ELF-1 (cell line): ENCODE measurements at regions not wholly inside any gene's neighbourhood (a gene's known extent, or its start where the extent isn't known, plus 50 kb on each side); places are given as distances from the start of the nearest gene placed in this dataset.

Experiments
- DNase-seq: peaks from one replicate; pipeline ENCODE4 v3.0.0-alpha.2; 2016; ENCODE audit warnings: low read depth, low spot score

DNA sequence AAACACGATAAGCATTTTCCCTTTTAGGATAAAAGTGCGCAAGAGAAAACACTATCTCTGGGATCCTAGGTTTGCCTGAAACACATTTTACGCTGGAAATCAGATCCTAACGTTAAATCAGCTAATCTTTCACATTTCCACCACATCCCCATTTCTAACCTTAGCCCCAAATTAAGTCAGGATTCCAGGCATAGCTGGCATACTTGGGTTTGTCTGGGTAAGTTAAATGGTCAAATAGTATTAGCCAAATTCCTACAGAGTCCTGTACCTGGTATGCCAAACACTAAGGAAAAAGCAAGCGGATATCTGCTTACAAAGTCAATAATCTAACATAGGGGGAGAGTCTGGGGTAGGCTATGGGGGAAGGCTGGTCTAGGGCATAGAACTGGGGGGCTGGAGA is 557.4 kb upstream of the ZFHX3 start:
- peak; percentile 49 for DNase-seq

DNA sequence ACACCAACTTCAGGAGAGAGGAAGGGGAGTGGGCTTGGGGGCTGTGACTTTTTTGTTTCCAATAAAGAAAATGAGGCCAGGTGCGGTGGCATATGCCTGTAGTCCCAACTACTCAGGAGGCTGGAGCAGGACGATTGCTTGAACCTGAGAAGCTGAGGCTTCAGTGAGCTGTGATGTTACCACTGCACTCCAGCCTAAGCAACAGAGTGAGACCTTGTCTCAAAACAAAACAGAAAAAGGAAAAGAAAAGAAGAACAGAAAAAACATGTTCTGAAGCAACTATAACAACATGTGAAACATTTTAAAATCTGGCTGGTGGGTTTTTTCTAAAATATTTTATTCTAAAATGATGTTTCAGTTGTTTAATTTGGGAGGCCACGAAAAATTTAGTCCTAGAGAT is 554.0 kb upstream of the ZFHX3 start:
- no peak for DNase-seq

DNA sequence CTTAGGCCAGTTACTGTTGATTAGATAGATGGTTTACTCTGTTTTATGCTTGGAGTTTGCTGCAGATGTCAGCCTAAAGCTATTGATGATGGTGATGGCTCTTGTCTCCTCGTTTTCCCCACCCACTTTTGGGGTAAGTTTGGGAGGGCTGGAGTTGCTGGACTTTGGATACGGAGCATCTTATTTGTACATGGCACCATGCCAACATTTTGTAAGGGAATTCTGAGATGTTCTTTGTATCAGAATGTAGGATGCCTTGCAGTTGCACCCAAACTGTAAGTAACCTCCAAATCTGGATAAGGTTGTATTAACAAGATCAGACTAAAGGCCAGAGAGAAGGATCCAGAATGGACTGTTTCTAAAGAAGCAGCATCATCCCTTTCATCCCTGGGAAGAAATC is 551.9 kb upstream of the ZFHX3 start:
- no peak for DNase-seq

- no peak for DNase-seq
Observed at GRCh38 chr16:73599351-73599750, 551.4 kb upstream of the ZFHX3 start.

- DNase-seq, result no peak
Observed at GRCh38 chr16:73584157-73584556, 536.2 kb upstream of the ZFHX3 start.

GRCh38 chr16:73572135-73572828 is 524.4 kb upstream of the ZFHX3 start:
- peak; percentile 21 for DNase-seq

- DNase-seq, result no peak
Observed at GRCh38 chr16:73569266-73569980, 521.5 kb upstream of the ZFHX3 start.

GRCh38 chr16:73568769-73569168 is 520.8 kb upstream of the ZFHX3 start:
- no peak for DNase-seq

GRCh38 chr16:73565925-73566324 is 518.0 kb upstream of the ZFHX3 start:
- no peak for DNase-seq

- no peak for DNase-seq
Observed at GRCh38 chr16:73565263-73565662, 517.3 kb upstream of the ZFHX3 start.

GRCh38 chr16:73563709-73564108 is 515.8 kb upstream of the ZFHX3 start:
- DNase-seq, result no peak

GRCh38 chr16:73560497-73560896 is 512.6 kb upstream of the ZFHX3 start:
- no peak for DNase-seq

- DNase-seq, result no peak
Observed at GRCh38 chr16:73558219-73558618, 510.3 kb upstream of the ZFHX3 start.

- DNase-seq, result no peak
Observed at GRCh38 chr16:73553941-73554660, 506.2 kb upstream of the ZFHX3 start.

GRCh38 chr16:73549984-73550631 is 502.2 kb upstream of the ZFHX3 start:
- DNase-seq, result no peak

DNA sequence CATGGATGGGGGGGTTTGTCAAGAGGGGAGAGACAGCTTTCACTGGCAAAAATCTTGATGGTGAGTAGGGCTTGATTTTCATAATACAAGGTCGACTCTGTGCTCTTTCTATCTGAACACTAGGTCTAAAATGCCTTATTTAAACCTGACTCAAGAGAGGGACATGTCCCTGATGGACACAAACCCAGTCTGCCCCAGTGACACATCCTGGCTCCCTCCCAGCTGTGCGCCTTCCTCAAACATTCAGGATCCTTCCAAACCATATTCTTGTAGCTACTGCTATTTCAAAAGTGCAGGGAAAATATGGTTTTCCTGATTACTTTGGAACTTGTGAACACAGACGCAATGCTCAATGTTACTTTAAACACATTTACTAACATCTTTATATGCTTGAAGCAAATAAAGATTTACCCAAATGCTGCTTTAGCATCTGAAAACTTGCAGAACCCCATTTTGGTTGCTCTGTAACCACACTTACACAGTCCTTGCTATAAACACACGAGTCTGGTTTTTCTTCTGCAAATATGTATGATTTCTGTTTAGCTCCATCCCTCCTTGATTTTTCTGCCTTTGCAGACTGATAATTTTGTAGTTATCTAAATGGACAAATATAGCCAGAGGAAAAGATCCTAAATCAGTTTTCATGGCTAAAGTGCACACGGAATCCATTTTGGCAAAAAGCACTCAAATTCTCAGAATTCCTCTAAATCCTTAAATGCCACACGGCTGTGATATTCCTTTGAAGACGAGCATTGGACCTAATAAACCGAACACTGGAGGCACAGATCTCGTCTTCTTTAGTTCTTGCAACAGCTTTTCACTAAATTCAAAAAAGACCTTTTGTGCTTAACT is 499.9 kb upstream of the ZFHX3 start:
- no peak for DNase-seq

DNA sequence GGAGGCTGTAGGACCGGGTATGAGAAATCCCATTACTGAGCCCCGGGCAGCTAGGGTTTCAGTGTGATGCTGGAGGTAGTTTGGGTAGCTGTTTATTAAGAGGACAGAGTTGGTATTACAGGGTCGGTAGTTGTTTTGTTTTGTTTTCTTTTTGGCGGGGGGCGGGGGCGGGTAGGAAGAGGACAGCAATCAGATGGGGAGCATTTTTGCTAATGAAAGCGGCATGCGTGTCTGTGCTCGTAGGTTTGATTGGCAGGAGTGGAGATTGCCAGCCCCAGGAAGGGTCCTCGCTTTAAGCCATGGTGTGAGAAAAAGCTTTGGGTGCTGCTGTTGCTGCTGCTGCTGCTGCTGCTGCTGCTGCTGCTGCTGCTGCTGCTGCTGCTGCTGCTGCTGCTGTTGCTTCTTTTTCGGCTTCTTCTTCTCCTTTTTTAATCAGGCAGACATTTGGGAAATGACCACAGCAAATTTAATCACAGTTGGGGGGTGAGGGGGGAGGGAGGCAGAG is 498.5 kb upstream of the ZFHX3 start:
- peak; percentile 28 for DNase-seq

DNA sequence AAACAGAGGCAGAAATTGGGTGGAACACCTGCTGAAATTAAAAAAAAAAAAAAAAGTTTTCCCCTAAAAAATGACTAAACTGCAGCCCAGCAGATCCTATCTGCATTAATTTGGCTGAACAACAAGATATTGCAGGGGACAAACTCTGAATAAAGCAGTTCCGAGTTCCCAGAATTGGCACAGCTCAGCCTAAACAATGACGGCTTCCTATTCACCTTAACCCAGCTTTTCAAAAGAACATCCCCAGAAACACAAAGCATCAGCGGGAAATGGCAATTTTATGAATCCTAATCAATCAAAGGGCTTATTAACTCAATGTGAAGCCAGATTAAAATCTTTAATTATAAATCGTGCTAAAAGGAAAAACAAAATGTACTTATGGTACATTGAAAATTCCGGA is 497.8 kb upstream of the ZFHX3 start:
- no peak for DNase-seq

GRCh38 chr16:73545290-73545689 is 497.4 kb upstream of the ZFHX3 start:
- no peak for DNase-seq

- DNase-seq, result no peak
Observed at GRCh38 chr16:73544826-73545225, 496.9 kb upstream of the ZFHX3 start.

GRCh38 chr16:73543970-73544599 is 496.2 kb upstream of the ZFHX3 start:
- DNase-seq, result no peak
